HCT116 (cell line): ENCODE measurements at regions not wholly inside any gene's neighbourhood (a gene's known extent, or its start where the extent isn't known, plus 50 kb on each side); places are given as distances from the start of the nearest gene placed in this dataset.

Experiments
- ATAC-seq: fragments of 200-7000 bp; cut with Tn5 transposase; 2 replicates; pipeline ENCODE4 v1.9.1; 2020; ENCODE audit warnings: mild to moderate bottlenecking, moderate library complexity
- BruUV-seq: library from RNA; stranded (reverse); fragments of 400-500 nt; replicated peaks from 2 replicates; lab custom pipeline; 2021; lab: Mats Ljungman, UMichigan
- CTCF ChIA-PET: fragments of 300-600 bp; sonication (Branson Sonifier 250); formaldehyde crosslinking; loops from one replicate; lab custom pipeline; 2021; ENCODE audit warnings: antibody characterized with exemption; lab: Charles Lee
- POLR2A ChIA-PET: fragments of 300-600, 350-600 bp; sonication (Branson Sonifier 250); formaldehyde crosslinking; loops from one replicate; lab custom pipeline; 2021; ENCODE audit warnings: antibody characterized with exemption; lab: Charles Lee
- RAD21 ChIA-PET, 2 experiments: fragments of 300-600 bp; sonication (Branson Sonifier 250); formaldehyde crosslinking; loops; one replicate each; lab custom pipeline; 2023; ENCODE audit warnings: low total read pairs in 2 of 2; ENCODE audit not compliant: uncharacterized antibody in 2 of 2, unreplicated experiment in 2 of 2, low non-redundant PET in 1 of 2; lab: Charles Lee
- DNase-seq: peaks from one replicate; pipeline ENCODE4 v3.0.0-alpha.2; 2010; ENCODE audit warnings: low read depth, low spot score
- H2AFZ ChIP-seq: fragments of 200-600 bp; shearing (Covaris generic), sonication (generic); 2 replicates; pipeline ENCODE4 v1.6.1; 2017; ENCODE audit warnings: low read depth, mixed run types, mixed read lengths, antibody characterized with exemption, low read length; ENCODE audit not compliant: poor library complexity, severe bottlenecking
- H3K27ac ChIP-seq: 2 replicates; pipeline ENCODE4 v1.5.1; 2012; ENCODE audit warnings: low read depth, low read length
- H3K27me3 ChIP-seq: fragments of 200-600 bp; sonication (generic); 2 replicates; pipeline ENCODE4 v1.6.1; 2016; ENCODE audit warnings: mixed run types, low read length, mixed read lengths; ENCODE audit not compliant: insufficient read depth
- H3K36me3 ChIP-seq, 2 experiments: fragments of 200-500 bp in 1 of 2; fragments of 200-600 bp in 1 of 2; sonication (Bioruptor generic) in 1 of 2; sonication (generic) in 1 of 2; 2 replicates each; pipeline versions ENCODE4 v1.5.1 to v1.6.1; 2014 to 2016; ENCODE audit warnings: low read length in 2 of 2, inconsistent platforms in 1 of 2, mixed read lengths in 1 of 2, mixed run types in 1 of 2; ENCODE audit not compliant: insufficient read depth in 2 of 2, control insufficient read depth in 1 of 2
- H3K4me1 ChIP-seq, 2 experiments: fragments of 200-600 bp in 1 of 2; sonication (generic) in 1 of 2; 2 replicates each; pipeline versions ENCODE4 v1.5.1 to v1.6.1; 2012 to 2017; ENCODE audit warnings: low read length in 2 of 2, inconsistent platforms in 1 of 2, mild to moderate bottlenecking in 1 of 2, mixed read lengths in 1 of 2, mixed run types in 1 of 2, moderate library complexity in 1 of 2; ENCODE audit not compliant: insufficient read depth in 2 of 2, control insufficient read depth in 1 of 2
- H3K4me2 ChIP-seq: fragments of 200-600 bp; sonication (generic); 2 replicates; pipeline ENCODE4 v1.6.1; 2017; ENCODE audit warnings: mixed run types, low read length, mixed read lengths
- H3K4me3 ChIP-seq, 2 experiments: fragments of 200-600 bp in 1 of 2; sonication (generic) in 1 of 2; replicated peaks in 1 of 2; 2 replicates each; pipeline ENCODE4 v1.5.1; 2011 to 2016; ENCODE audit warnings: low read length in 2 of 2, control low read depth in 1 of 2, low read depth in 1 of 2, mild to moderate bottlenecking in 1 of 2, mixed read lengths in 1 of 2, mixed run types in 1 of 2
- H3K79me2 ChIP-seq: fragments of 200-600 bp; sonication (generic); 2 replicates; pipeline ENCODE4 v1.6.1; 2017; ENCODE audit warnings: mild to moderate bottlenecking, mixed run types, low read length, moderate library complexity, mixed read lengths; ENCODE audit not compliant: insufficient read depth
- H3K9ac ChIP-seq: fragments of 200-600 bp; sonication (generic); 2 replicates; pipeline ENCODE4 v1.6.1; 2016; ENCODE audit warnings: low read length, mixed read lengths
- H3K9me2 ChIP-seq: fragments of 200-600 bp; sonication (generic), shearing (Covaris generic); 2 replicates; pipeline ENCODE4 v1.6.1; 2017; ENCODE audit warnings: mixed run types, mild to moderate bottlenecking, moderate library complexity; ENCODE audit not compliant: insufficient read depth
- H3K9me3 ChIP-seq, 2 experiments: fragments of 200-500 bp in 1 of 2; fragments of 200-600 bp in 1 of 2; sonication (Bioruptor generic) in 1 of 2; sonication (generic) in 1 of 2; 2 replicates each; pipeline ENCODE4 v1.6.1; 2014 to 2017; ENCODE audit warnings: low read length in 2 of 2, mixed read lengths in 2 of 2, inconsistent platforms in 1 of 2, low read depth in 1 of 2, mild to moderate bottlenecking in 1 of 2, mixed run types in 1 of 2, moderate library complexity in 1 of 2; ENCODE audit not compliant: control insufficient read depth in 1 of 2, insufficient read depth in 1 of 2
- H4K20me1 ChIP-seq: fragments of 200-600 bp; sonication (generic), shearing (Covaris generic); 2 replicates; pipeline ENCODE4 v1.6.1; 2017; ENCODE audit warnings: mixed run types, mild to moderate bottlenecking, moderate library complexity; ENCODE audit not compliant: insufficient read depth
- CBX3 ChIP-seq: IDR thresholded peaks from 2 replicates; pipeline ENCODE4 v1.6.1; 2012; ENCODE audit warnings: low read depth
- CEBPB ChIP-seq: IDR thresholded peaks from 2 replicates; pipeline ENCODE4 v1.6.1; 2012; ENCODE audit warnings: low read depth
- ELF1 ChIP-seq: IDR thresholded peaks from 2 replicates; pipeline ENCODE4 v1.6.1; 2012; ENCODE audit warnings: low read depth, borderline replicate concordance
- JUND ChIP-seq: IDR thresholded peaks from 2 replicates; pipeline ENCODE4 v1.6.1; 2012
- POLR2A ChIP-seq: IDR thresholded peaks from 2 replicates; pipeline ENCODE4 v1.7.0; 2011; ENCODE audit warnings: borderline replicate concordance; ENCODE audit not compliant: insufficient read depth, insufficient read length; ENCODE audit errors: extremely low read depth
- POLR2AphosphoS5 ChIP-seq: IDR thresholded peaks from 2 replicates; pipeline ENCODE4 v1.6.1; 2011; ENCODE audit warnings: mild to moderate bottlenecking, low read depth, low read length, moderate library complexity
- SP1 ChIP-seq: IDR thresholded peaks from 2 replicates; pipeline ENCODE4 v1.6.1; 2012; ENCODE audit warnings: low read depth
- SRF ChIP-seq: IDR thresholded peaks from 2 replicates; pipeline ENCODE4 v1.6.1; 2012; ENCODE audit warnings: low read depth
- intact Hi-C: fragments of 100-400 bp; cut with micrococcal nuclease; formaldehyde crosslinking; loops from 2 replicates; pipeline ENCODE4 v1.10.0; 2022

DNA sequence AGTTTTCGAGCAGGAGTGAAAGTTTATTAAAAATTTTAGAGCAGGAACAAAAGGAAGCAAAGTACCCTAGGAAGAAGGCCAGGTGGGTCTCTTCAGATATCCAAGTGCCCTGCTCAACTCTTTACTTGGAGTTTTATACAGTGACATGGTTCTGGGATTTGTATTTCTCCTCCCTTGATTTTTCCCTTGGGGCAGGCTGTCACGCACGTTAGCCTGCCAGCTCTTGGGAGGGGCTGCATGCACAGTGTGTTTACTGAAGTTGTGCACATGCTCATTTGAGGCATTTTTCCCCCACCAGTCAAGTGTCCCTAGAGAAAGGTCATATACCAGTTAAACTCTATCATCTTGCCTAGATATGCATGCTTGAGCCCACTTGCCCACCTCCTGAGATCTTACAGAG lies 102.5 kb upstream of the GABRA2 start:
- no peaks in the 10 kb centered on the region for H3K4me1 ChIP-seq
- ATAC-seq (no peak), DNase-seq (no peak)
- ChIA-PET POLR2A (no interaction called here), CTCF (no interaction called here)
- H3K36me3 ChIP-seq, result no peaks in the 10 kb centered on the region
- H2AFZ ChIP-seq, result no peak overlapping the region
- H3K79me2 ChIP-seq, result no peaks in the 10 kb centered on the region
- no peak overlapping the region for H3K4me2 ChIP-seq
- peaks cover 6 to 12% of the 10 kb centered on the region in 2 experiments; a peak in 2 of 4 replicates for H3K9me3 ChIP-seq
- no TSS peak for BruUV-seq
- no peak overlapping the region for H3K9ac ChIP-seq
- no peaks in the 10 kb centered on the region for H4K20me1 ChIP-seq
- no peak overlapping the region for H3K27ac ChIP-seq
- TF ChIP-seq JUND (no peak), CEBPB (no peak)
- TF ChIP-seq, all 23 proteins: peak for 0
- H3K9me2 ChIP-seq, result no peaks in the 10 kb centered on the region
- intact Hi-C loops, result no loop called here
- H3K27me3 ChIP-seq, result no peaks in the 10 kb centered on the region
- no peak overlapping the region for H3K4me3 ChIP-seq
- RAD21 ChIA-PET, result no interaction called here

DNA sequence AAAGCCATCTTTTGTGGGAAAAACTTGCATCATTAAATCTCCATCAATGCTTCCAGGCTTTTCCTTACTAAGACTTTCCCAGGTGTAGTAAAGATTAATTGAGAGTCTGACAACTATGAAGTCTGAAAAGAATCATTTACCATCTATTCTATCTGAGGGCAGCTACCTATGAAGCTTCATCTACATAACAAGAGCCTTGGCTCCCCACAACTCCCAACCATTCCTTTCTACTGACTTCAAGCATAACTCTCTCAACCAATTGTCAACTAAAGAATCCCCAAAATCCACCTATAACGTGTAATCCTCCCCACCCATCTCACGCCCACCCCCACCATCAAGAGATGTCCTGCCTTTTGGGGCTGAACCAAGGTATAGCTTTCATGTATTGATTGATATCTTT lies 101.5 kb upstream of the GABRA2 start:
- Histone ChIP-seq H3K4me1 (no peaks in the 10 kb centered on the region), H3K9me3 (peaks cover 6 to 11% of the 10 kb centered on the region in 2 experiments; a peak in 2 of 4 replicates), H3K79me2 (no peaks in the 10 kb centered on the region), H3K9me2 (no peaks in the 10 kb centered on the region), H3K27me3 (no peaks in the 10 kb centered on the region), H4K20me1 (no peaks in the 10 kb centered on the region), H3K9ac (no peak overlapping the region), H3K4me2 (no peak overlapping the region), H2AFZ (no peak overlapping the region), H3K27ac (no peak overlapping the region), H3K4me3 (no peak overlapping the region), H3K36me3 (no peaks in the 10 kb centered on the region)
- ChIA-PET POLR2A (no interaction called here), RAD21 (no interaction called here), CTCF (no interaction called here)
- intact Hi-C loops, result no loop called here
- BruUV-seq, result no TSS peak
- ATAC-seq (no peak), DNase-seq (no peak)
- TF ChIP-seq SP1, result no peak
- no peak for TF ChIP-seq CBX3
- TF ChIP-seq ELF1, result no peak
- no peak for TF ChIP-seq CEBPB
- no peak for TF ChIP-seq POLR2A
- no peak for TF ChIP-seq POLR2AphosphoS5
- no peak for TF ChIP-seq SRF
